Activated T-cell treated with anti-CD3 and anti-CD28 coated beads for 48 hours (primary cell): ENCODE measurements at regions not wholly inside any gene's neighbourhood (a gene's known extent, or its start where the extent isn't known, plus 50 kb on each side); places are given as distances from the start of the nearest gene placed in this dataset.

Experiments
- DNase-seq: peaks from one replicate; pipeline ENCODE4 v3.0.0-alpha.2; 2020; ENCODE audit warnings: low read depth

DNA sequence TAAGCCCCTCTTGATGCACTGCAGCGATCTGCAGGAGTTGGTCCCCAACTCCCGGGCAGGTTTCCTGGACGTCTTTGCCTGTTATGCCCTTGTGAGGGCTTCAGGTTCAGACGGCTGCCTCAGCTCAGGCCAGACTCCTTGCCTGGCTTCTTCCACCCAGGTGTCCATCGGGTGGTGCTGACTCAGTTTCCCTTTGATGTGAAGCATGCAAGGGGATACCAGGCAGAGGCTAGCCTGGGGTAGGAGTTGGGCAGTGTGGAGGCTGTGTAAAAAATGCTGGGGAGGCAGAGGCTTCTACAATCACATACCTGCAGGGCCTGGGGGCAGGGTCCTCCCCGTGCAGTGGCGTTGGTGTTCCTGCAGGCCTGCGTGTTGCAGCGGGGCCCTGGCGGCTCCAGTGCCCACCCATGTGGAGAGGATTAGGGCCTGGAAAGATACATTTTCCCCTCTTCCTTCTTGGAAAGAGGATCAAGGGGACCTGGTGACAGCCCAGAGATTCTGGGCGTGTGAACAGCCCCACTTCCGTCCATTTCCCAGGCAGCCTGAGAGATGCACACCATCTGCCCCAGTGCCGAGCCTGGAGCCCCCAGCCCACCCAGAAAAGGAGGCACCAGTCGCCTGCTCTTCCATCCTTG lies 338.3 kb downstream of the DYSF start:
- DNase-seq: no peak

DNA sequence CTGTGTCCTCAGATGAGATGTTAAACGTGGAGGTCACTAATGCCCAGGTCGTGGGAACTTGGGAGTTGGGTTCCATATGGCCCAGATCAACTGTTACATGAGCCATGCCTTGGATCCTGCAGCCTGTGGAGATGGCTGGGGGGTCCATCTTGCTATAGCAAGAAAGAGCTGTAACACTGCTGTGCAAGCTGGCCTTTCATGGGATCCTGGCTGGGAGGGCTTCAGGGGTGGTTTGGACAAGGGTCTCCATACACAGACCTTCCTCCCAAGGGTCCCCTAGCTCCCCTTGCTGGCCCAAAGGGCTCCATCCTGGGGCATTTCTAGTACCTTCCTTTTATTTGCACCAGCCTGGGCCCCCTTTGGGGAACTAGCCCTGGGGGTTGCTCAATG lies 337.7 kb downstream of the DYSF start:
- DNase-seq: no peak

DNA sequence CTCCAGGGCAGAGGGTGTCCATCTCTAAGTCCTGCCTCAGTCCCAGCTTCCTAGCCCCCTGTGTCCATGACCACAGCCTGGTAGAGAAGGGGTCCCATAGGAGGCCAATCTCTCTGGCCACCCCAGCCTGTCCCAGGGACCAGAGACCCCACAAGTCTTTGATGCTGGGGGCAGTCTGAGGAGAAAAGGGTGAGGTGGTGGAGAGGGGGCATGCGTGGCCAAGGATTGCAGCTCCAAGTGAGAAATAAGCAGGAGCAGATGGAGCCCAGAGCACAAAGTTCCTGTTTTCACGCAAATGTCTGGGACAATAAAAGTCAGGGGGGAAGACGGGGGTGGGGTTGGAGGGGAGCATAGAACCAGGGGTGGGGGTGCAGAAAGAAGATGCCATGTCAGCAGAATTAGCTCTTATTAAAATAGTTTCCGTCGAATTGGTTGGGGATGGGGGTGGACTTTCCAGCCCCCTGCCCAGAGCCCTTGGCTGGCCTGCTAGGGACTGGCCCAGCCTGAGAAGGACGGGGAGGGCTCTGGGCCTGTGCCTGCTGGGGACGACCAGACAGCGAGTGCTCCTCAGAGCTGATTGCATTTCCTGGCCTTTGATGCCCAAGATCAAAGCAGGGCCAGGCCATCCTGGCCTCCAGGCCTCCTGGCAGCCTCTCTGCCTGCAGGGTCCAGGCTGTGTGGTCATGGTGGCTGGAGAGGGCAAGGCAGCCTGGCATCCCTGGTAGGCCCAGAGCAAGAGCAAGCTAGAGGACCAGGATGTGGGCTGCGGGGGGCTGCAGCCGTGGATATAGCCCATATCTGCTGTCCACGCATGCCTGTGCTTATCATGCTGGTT lies 337.1 kb downstream of the DYSF start:
- no peak for DNase-seq

DNA sequence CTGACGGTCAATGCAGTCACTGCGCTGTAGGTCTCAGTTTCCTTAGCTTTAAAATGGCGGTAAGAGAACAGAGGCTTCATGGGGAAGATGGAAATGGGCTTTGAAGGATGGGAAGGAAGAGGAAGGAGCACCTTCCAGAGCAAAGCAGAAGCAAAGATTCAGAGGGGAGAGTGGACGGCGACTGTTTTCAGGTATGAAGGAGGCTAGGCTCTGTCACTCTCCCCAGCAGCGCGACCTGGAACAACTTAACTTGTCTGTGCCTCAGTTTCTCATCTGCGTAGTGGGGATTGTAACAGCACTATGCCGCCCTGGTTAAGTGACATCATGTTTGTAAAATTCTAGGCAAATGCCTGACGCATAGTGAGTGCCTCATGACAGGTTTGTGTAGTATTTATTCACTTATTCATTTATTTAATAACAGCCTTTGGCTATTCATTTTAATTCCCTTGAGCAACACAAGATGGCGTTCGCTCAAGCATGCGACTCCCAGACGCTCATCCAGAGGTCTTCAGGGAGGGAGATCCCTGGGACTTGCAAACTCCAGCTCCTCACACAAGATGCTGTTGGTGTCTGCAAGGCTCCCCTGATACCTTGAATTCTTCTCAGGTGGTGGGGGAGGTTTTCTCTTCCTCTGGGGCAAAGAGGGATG lies 336.3 kb downstream of the DYSF start:
- no peak for DNase-seq

DNA sequence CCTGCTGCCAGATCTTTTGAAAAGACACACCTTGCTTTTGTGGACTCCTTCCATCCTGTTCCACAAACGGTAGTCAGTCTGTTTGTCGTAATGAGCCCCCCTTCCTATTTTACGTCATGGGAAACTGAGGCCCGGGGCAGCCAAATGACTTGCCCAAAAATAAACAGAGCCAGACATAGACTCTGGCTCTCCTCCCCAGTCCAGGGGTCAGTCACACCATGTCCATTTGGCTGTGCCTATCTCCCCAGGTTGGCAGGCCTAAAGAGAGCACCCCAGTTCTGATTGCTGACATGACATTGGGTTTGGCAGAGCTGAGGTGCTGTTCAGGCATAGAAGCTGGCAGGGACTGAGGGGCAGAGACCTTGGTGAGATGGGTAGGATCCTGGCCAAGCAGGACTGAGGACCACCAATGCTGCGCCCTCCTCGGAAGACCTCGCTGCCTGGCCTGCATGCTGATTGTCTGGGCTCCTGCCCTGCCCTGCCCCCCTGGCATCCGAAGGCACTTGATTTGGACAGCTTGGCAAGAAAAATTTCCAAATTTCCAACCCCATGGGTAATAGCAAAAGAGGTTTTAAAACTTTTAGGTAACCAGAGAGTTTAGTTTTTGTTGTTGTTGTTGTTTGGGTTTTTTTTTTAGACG lies 335.4 kb downstream of the DYSF start:
- DNase-seq: no peak

DNA sequence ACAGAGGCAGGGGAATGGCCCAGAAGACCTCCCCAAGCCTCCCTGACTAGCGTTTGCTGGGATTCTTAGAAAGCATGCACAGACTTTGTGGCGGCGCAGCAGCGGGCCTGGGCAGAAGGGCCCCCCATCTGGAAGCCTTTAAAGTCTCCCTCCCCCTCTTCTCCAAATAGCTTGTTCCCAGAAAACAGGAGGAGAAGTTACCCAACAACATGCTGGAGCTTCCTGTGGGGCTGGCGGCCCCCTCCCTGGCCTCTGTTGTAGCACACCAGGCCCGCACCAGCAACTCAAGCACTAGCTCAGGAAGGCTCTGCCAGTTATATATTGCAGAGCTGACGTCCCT lies 334.8 kb downstream of the DYSF start:
- no peak for DNase-seq

DNA sequence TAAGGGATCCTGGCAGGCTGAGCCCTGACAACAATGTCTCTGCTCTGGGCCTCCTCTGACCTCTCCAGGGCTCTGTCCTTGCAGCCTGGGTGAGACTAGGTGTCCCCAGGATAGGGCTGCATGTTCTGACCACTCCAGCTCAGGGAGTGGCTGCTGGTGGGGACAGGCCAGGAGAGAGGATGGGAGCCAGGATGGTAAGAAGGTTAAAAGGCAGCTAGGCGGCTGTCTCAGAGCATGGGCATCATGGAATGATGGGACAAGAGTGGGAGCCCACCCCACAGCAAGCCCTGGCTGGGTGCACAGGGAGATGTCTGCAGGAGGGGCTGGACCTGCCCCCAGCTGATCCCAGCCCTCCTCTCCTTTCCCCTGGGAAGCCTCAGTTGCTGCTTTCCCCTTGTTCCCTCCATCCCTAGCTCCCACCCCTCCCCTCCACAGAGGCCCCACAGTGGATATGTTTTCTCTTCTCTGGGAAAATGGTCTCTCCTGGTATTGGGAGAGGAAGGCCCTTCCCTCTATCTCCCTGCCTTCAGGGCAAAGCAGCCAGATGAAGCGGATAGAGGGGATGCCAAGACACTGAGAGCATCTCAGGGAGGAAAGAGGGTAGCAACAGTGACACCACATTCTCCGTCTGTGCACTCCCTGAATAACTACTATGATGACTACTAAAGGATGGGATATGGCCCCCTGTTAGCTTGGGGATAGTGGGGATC lies 334.3 kb downstream of the DYSF start:
- no peak for DNase-seq

DNA sequence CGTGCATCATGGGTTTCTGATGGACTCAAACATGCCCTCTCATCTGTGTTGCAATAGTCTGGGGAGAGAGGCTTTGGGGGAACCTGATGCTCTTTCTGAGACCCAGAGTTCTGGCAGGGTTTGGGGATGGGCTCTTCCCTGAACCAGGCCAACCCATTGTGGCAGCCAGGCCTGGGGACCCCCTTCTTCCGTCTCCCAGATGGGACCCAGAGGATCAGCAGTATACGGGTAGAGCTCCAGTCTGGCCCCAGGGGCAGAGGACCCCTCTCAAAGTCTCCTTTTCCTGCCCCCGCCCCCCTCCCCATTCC lies 333.7 kb downstream of the DYSF start:
- DNase-seq: no peak

DNA sequence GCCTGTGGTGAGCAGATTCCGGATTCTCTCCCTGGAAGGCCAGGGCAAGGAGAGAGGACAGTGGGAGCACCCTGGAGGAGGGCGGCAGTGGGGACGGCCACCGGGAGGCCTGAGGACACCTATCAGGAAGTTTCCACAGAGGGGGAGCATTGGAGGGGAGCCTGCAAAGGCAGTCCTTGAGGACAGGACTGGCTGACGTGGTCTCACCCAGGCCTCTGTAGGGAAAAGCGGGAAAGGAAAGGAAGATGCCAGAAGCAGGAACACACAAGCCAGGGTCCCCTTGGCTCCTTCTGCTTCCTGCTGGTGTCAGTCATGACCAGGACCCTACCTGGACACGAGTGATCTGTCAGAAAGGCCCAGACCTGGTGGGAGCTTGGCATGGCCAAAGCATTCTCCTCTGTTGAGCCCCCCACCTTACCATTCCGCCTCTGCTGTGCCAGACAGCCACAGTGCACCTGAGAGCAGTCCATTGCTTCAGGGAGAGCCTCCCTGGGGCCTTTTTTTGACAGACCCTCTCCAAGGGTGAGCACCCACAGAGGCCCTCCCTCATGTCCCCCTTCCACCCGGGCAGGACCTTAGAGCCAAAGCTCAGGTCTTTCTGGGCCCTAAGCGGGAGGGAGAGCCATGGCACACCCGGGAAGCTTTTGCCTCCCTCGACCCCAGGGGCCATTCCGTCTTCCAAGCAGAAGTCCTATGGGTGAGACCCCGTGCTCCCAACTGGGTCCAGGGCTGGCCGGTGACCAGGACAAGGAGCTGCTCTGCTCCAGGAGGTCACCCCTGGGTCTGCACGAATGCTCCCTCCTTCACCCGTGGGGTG lies 333.1 kb downstream of the DYSF start:
- no peak for DNase-seq

DNA sequence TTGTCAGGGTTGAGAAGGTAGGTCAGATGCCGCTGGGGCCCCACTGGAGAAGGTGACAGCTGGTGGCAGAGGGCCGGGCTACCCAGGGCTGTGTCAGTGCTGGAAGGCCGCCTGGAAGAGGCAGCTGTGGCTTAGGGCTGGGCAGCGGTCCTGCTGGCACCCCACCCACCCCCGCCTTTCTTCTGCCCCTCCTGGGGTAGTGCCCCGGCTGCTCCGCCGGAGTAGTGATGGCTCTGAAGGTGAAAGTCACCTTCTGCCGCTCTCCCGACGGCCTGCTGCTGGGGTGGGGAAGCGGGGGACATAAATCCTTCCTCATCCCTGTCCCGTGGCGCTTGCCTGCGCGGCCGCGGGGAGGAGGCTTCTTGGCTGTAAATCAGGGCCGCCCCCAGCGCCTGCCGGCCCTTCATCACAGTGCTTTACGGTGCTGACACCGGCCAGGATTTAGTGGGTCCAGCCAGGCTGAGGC lies 332.2 kb downstream of the DYSF start:
- no peak for DNase-seq

DNA sequence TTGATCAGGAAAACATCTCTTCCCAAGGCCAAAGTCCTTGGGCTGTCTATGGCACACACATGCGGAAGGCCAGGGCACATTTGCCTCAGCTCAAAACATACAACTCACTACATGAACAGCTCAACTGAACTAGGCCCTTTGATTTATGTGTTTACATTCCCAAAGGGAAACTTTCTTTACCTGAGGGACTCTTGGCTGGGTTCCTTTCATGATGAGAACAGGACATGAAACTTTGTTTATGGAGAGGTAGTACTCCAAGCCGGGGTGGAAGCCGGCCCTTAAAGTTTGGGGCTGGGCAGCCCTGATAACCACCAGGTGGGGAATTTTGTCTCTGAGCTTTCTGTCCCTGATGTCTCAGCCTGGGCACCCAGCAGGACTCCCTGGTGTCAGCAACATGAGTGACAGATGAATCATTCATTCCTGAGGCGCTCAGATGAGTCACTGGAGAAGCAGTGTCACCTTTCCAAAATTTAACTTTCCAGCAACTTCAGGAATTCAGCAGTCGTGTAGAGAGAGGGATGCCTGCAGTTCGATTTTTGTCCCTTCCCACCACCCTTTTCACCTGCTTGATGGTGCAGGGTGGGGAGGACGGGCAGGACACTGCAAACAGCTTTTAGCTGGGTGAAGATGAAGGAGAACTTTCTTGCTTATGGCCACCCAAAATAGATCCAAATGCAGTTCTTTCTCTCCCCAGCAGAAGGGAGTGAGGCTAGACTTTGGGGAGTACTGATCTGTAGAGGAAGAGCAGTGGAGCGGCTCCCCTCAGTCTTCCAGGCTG lies 331.6 kb downstream of the DYSF start:
- DNase-seq: no peak

DNA sequence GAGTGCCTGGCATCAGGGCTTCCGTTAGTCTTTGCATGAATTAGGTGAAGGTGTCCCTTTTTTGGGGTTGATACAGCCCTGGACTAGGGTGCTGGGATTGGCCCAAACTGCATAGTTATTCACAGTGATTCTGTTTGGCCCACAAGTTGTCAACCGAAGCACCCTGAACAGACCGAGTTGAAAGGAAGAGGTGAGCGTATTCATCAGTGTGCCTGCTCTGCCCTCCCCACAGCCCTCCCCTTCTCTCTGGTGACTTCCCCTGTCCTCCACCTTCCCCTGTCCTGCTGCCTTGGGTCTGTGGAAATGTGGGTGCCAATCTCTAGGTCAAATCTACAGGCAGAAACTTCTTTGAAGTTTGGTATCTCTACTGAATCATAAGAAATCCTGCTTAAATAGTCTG lies 330.5 kb downstream of the DYSF start:
- no peak for DNase-seq

DNA sequence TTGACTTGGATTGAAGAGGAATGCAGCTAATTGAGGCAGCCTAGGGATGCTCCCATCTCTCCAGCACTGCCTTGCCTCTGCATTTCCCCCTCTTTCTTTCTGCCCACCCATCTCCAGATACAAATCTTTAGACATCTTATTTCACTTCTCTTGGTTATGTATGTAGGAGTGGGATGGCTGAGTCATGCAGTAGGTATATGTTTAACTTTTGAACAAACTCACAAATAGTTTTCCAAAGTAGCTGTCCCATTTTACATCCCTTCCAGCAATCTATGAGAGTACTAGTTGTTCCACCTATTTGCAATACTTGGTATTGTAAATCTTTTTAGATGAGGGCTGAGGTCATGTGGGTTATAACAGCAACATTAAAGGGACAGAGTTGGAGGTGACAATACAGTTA lies 329.9 kb downstream of the DYSF start:
- no peak for DNase-seq

DNA sequence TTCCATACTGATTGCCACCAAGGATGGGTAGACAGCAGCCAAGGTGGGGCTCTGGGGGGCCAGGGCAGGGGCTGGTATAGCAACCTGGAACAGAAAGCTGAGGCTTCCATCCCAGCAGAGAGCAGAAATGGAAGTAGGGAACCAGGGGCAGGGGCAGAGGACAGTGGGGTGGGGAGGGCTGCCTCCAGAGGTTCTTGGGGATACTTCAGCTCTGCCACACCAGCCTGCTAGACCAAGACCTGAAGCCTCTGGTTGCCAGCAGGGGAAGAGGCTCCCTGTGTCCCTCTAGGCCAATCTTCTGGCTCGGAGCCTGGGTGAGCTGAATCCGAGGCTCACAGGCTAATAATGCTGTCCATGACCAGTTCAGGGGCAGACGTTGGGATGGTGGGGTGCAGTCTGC lies 329.0 kb downstream of the DYSF start:
- no peak for DNase-seq

DNA sequence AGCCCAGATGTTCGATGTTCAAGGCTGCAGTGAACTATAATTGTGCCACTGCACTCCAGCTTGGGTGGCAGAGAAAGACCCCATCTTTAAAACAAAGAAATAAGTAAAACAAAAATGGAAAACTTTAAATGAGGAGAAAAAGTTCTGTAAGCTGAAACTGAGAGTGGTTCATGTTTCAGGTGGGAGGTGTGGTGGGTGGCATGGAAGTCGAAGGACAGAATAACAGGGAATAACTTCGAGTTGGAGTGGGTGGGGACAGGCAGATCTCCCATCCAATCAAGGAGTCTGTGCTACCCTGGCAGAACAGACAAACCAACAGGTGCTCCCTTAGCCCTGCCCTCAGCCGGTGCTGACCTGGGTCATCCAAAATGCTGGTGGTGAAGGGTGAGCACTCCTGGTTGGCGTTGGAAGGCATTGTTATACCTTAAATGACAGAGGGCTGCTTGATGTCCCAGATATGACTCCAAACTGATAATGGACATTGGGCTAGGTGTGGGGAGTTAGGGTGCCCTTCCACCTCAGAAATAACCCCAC lies 328.4 kb downstream of the DYSF start:
- no peak for DNase-seq

DNA sequence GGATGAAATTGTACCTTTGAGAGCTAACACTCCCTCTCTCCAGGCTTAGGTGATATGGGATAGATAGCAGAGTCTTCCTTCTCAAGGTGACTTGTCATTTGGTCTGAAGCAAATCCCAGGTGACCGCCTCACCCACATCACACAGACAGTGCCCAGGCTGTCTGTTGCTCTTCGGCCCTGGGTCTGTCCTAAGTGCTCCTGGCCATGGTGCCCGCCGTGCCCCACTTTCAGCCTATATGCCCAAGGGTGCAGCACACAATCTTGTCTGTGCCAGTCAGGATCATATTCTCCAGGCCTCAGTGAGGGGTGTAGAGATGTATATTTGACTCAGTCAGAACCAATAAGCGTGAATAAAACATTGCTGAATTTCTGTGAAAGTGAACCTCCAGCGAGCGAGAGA lies 326.8 kb downstream of the DYSF start:
- DNase-seq: no peak

DNA sequence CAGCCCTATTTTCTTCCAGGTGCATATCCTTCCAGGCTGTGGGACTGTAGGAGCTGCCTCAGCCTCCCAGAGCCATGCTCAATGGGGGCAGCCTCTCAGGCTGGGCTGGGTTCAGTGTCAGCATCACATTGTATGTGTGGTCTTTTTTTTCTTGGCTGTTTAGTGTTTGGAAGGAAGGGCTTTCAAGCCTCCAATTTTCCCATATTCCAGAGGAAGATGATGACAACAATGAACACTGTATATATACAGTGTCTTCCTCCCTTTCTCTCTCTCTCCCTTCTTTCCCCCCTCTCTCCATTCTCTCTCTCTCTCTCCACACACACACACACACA lies 326.4 kb downstream of the DYSF start:
- DNase-seq: no peak

DNA sequence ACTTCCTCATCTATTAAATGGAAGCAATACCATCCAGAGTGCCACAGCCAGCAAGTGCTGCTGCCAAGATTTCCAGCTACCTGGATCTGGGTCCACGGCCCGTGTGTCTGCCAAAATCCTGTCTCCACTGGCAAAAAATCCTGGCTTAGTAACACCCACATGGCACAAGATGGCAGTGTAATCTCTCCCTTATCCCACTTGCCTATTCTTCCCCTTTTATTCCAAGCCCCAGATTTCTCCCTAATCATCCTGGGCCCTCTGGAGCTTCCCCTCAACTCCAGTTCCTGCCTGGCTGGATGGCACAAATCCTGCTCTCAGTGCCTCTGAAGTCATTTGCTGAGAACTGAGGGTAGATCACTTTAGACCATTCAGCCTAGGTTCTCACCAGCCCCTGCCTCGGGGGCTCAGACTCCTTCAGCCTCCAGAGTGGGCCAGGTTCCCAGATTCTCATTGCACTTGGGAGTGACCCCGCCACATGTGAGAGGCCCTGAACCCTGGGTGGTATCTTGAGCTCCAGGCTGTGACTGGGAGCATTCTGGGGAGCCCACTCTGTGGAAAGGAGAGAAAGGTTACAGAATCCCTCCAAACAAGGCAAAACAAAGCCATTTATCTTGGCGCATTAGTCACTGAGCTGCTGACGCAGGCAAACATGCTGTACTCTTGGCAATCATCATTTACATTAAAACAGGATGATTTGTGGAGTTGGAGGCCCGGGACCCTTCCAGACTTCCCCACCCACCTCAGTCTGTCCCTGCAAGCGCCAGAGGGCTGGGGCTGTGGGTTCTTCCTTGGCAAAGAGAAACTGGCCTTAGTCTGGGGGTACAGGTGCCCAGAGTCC lies 325.8 kb downstream of the DYSF start:
- no peak for DNase-seq

DNA sequence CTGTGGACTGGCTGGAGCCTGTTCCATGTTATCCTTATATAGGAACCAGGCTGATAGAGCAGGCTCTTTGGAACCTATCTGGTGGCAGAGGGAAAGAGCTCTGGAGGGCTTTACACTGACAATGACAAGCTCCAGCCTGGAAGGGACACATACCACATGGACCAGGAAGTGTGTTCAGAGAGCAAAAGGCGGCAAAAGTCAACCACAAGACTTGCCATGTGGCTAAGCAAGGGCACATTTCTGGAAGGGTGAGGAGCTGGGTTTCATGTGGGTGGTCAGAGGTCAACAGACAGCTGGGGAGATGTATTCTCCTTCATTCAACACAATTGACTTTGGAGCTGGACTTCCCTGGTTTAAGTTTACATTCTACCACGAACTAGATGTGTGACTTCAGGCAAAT lies 325.2 kb downstream of the DYSF start:
- DNase-seq: no peak

DNA sequence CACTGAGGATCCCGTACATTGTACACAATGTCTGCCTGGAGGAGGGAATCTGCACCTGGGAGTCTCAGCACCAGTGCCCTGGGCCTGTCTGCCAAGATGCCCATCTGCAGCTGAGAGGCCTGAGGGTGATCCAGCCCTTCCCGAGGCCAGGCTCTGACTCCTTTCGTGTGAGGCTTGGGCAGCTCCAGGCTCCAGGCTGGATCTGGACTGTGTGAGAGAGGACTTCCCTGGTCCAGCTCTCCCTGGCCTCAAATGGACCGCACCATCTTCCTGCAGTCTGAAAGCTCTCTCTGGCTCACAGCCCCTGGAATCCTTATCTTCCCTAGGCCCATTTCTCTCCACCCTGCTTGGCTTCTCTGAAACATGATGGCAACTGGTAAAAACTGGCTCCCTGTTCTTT lies 324.6 kb downstream of the DYSF start:
- DNase-seq: no peak
